Tongue (tissue), 1 donor: ENCODE measurements at regions not wholly inside any gene's neighbourhood (a gene's known extent, or its start where the extent isn't known, plus 50 kb on each side); places are given as distances from the start of the nearest gene placed in this dataset.
"Not testable (repeated sequence)": the region's sequence is repeated elsewhere in the genome, so short reads cannot be mapped to it uniquely, and the experiment has no call there.

ENCODE experiments used
- DNase-seq: peaks from one replicate; pipeline ENCODE4 v3.0.0-alpha.2; 2015

- no peak for DNase-seq
Observed at GRCh38 chr12:75865315-75865714, 166.3 kb downstream of the PHLDA1 start.

- DNase-seq = peak; percentile 27
Observed at GRCh38 chr12:75864161-75864560, 167.4 kb downstream of the PHLDA1 start.

GRCh38 chr12:75863533-75863932, 168.0 kb downstream of the PHLDA1 start:
- DNase-seq = no peak

- DNase-seq = no peak
Observed at GRCh38 chr12:75862692-75863471, 168.7 kb downstream of the PHLDA1 start.

GRCh38 chr12:75859868-75860267, 171.7 kb downstream of the PHLDA1 start:
- no peak for DNase-seq

GRCh38 chr12:75856235-75856634, 175.3 kb downstream of the PHLDA1 start:
- no peak for DNase-seq

GRCh38 chr12:75855360-75855759, 176.2 kb downstream of the PHLDA1 start:
- DNase-seq = no peak

- DNase-seq = no peak
Observed at GRCh38 chr12:75854681-75855309, 176.8 kb downstream of the PHLDA1 start.

- not testable (repeated sequence) for DNase-seq
Observed at GRCh38 chr12:75854137-75854536, 177.4 kb downstream of the PHLDA1 start.

GRCh38 chr12:75853626-75854025, 177.9 kb downstream of the PHLDA1 start:
- DNase-seq = no peak

- DNase-seq = no peak
Observed at GRCh38 chr12:75852956-75853355, 178.6 kb downstream of the PHLDA1 start.

GRCh38 chr12:75852143-75852542, 179.4 kb downstream of the PHLDA1 start:
- DNase-seq = no peak

- no peak for DNase-seq
Observed at GRCh38 chr12:75850721-75851462, 180.7 kb downstream of the PHLDA1 start.

- no peak for DNase-seq
Observed at GRCh38 chr12:75848961-75849360, 182.6 kb downstream of the PHLDA1 start.

- DNase-seq = peak; percentile 90
Observed at GRCh38 chr12:75848431-75848925, 183.1 kb downstream of the PHLDA1 start.

GRCh38 chr12:75846102-75846501, 185.5 kb downstream of the PHLDA1 start:
- no peak for DNase-seq

GRCh38 chr12:75844985-75845384, 186.6 kb downstream of the PHLDA1 start:
- peak; percentile 48 for DNase-seq

GRCh38 chr12:75844049-75844770, 187.4 kb downstream of the PHLDA1 start:
- DNase-seq = no peak

GRCh38 chr12:75842090-75842489, 189.5 kb downstream of the PHLDA1 start:
- DNase-seq = peak; percentile 69

GRCh38 chr12:75840994-75841355, 190.6 kb downstream of the PHLDA1 start:
- DNase-seq = no peak

- DNase-seq = no peak
Observed at GRCh38 chr12:75838309-75838708, 193.3 kb downstream of the PHLDA1 start.

GRCh38 chr12:75837700-75838099, 193.9 kb downstream of the PHLDA1 start:
- peak; percentile 92 for DNase-seq
